ENCODE measurements at regions not wholly inside any gene's neighbourhood (a gene's known extent, or its start where the extent isn't known, plus 50 kb on each side); places are given as distances from the start of the nearest gene placed in this dataset.

DNA sequence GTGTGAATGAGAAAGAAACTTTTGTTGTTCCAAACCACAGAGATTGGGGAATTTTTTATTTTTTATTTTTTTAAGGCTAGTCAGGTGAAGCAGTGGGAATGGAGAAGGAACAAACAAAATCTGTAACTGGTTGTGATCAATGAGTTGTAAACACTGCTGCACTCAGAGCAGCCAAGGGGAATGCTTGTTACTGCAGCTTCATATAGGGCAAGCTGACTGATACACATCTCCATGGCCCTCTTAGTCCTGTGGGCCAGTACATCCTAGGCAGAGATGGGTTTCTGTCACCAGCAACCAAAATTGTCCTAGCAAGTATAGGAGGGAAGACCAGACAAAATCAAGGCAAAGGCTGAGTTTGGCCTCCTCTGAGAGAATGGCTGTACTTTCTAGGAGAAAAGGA is 306.8 kb downstream of the CTTN start:
- Histone ChIP-seq H3K9me2 (ENCODE audit: insufficient read depth) (no peaks in the 10 kb centered on the region), H3K27ac (ENCODE audit: low read depth, low read length) (no peak overlapping the region), H2AFZ (ENCODE audit: low read depth, low read length, poor library complexity, severe bottlenecking) (no peak overlapping the region), H3K79me2 (ENCODE audit: insufficient read depth, low read length) (no peaks in the 10 kb centered on the region), H4K20me1 (ENCODE audit: insufficient read depth) (no peaks in the 10 kb centered on the region), H3K4me3 (replicated peaks in 1 of 2; ENCODE audit: low read depth in 1 of 2, low read length in 2 of 2) (no peak overlapping the region), H3K9me3 (ENCODE audit: control insufficient read depth in 1 of 2, insufficient read depth in 1 of 2, low read depth in 1 of 2, low read length in 2 of 2) (no peaks in the 10 kb centered on the region), H3K36me3 (ENCODE audit: control insufficient read depth in 1 of 2, insufficient read depth in 2 of 2, low read length in 2 of 2) (no peaks in the 10 kb centered on the region), H3K9ac (ENCODE audit: low read length) (no peak overlapping the region), H3K4me1 (ENCODE audit: control insufficient read depth in 1 of 2, insufficient read depth in 2 of 2, low read length in 2 of 2) (peaks cover 0 to 4% of the 10 kb centered on the region in 2 experiments; a peak in 1 of 4 replicates), H3K4me2 (ENCODE audit: low read length) (no peak overlapping the region), H3K27me3 (ENCODE audit: insufficient read depth, low read length) (no peaks in the 10 kb centered on the region)
- ChIA-PET POLR2A (no interaction called here), CTCF (no interaction called here), RAD21 (ENCODE audit: low non-redundant PET in 1 of 2, low total read pairs in 2 of 2, uncharacterized antibody in 2 of 2, unreplicated experiment in 2 of 2) (no interaction called here)
- no peak for TF ChIP-seq ATF3 (IDR thresholded peaks at IDR 0.05)
- TF ChIP-seq EZH2phosphoT487 (IDR thresholded peaks at IDR 0.05; ENCODE audit: borderline replicate concordance): no peak
- no peak for TF ChIP-seq CTCF (IDR thresholded peaks at IDR 0.05 in 2 of 3, conservative IDR thresholded peaks at IDR 0.05 in 1 of 3; ENCODE audit: borderline replicate concordance in 1 of 3, insufficient read depth in 1 of 3, low read depth in 2 of 3, low read length in 2 of 3)
- no peak for TF ChIP-seq EZH2 (IDR thresholded peaks at IDR 0.05)
- TF ChIP-seq SP1 (IDR thresholded peaks at IDR 0.05; ENCODE audit: low read depth): no peak
- TF ChIP-seq RAD21 (IDR thresholded peaks at IDR 0.05; ENCODE audit: low read depth): no peak
- TF ChIP-seq FOSL1 (IDR thresholded peaks at IDR 0.05; ENCODE audit: low read depth): no peak
- no peak for TF ChIP-seq TCF7L2 (IDR thresholded peaks at IDR 0.05; ENCODE audit: borderline replicate concordance, extremely low read depth, insufficient read depth, insufficient read length)
- DNase-seq (ENCODE audit: low read depth, low spot score) (no peak), ATAC-seq (no peak)
- intact Hi-C loops (cut with micrococcal nuclease): no loop called here
- BruUV-seq (replicated peaks): no TSS peak

DNA sequence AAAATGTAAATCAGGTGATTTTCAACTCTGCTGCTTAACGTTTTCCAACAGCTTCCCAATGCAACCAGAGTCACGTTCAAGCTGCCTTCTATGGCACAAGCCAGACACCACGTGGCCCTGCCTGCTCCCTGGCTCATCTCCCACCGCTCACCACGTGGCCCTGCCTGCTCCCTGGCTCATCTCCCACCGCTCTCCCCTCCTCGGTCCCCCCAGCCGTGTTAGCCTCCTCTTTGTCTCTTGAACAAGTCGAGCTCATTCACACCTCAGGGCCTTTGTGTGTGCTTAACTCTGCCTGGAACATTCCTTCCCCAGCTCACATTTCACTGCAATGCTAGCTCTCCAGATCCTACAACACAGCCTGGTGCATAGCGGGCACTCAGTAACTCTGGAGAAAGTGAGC is 307.6 kb downstream of the CTTN start:
- CTCF ChIA-PET: no interaction called here
- intact Hi-C loops (cut with micrococcal nuclease): no loop called here
- no peak overlapping the region for H3K27ac ChIP-seq (ENCODE audit: low read depth, low read length)

More for the DNA sequence above, 307.6 kb downstream of the CTTN start:
- Histone ChIP-seq H2AFZ (ENCODE audit: low read depth, low read length, poor library complexity, severe bottlenecking) (no peak overlapping the region), H3K9me3 (ENCODE audit: control insufficient read depth in 1 of 2, insufficient read depth in 1 of 2, low read depth in 1 of 2, low read length in 2 of 2) (no peaks in the 10 kb centered on the region), H3K4me1 (ENCODE audit: control insufficient read depth in 1 of 2, insufficient read depth in 2 of 2, low read length in 2 of 2) (peaks cover 0 to 4% of the 10 kb centered on the region in 2 experiments; a peak in 1 of 4 replicates), H3K79me2 (ENCODE audit: insufficient read depth, low read length) (no peaks in the 10 kb centered on the region), H3K4me2 (ENCODE audit: low read length) (no peak overlapping the region), H4K20me1 (ENCODE audit: insufficient read depth) (no peaks in the 10 kb centered on the region), H3K36me3 (ENCODE audit: control insufficient read depth in 1 of 2, insufficient read depth in 2 of 2, low read length in 2 of 2) (no peaks in the 10 kb centered on the region), H3K9me2 (ENCODE audit: insufficient read depth) (no peaks in the 10 kb centered on the region), H3K27me3 (ENCODE audit: insufficient read depth, low read length) (no peaks in the 10 kb centered on the region), H3K4me3 (replicated peaks in 1 of 2; ENCODE audit: low read depth in 1 of 2, low read length in 2 of 2) (no peak overlapping the region), H3K9ac (ENCODE audit: low read length) (no peak overlapping the region)
- no TSS peak for BruUV-seq (replicated peaks)
- ATAC-seq: no peak
- no peak for TF ChIP-seq EGR1 (IDR thresholded peaks at IDR 0.05; ENCODE audit: low read depth)
- no peak for TF ChIP-seq POLR2A (IDR thresholded peaks at IDR 0.05; ENCODE audit: borderline replicate concordance, extremely low read depth, insufficient read depth, insufficient read length)
- TF ChIP-seq ELF1 (IDR thresholded peaks at IDR 0.05; ENCODE audit: borderline replicate concordance, low read depth): no peak
- no peak for TF ChIP-seq ATF3 (IDR thresholded peaks at IDR 0.05)
- TF ChIP-seq CEBPB (IDR thresholded peaks at IDR 0.05; ENCODE audit: low read depth): no peak
- no peak for TF ChIP-seq FOSL1 (IDR thresholded peaks at IDR 0.05; ENCODE audit: low read depth)
- TF ChIP-seq YY1 (IDR thresholded peaks at IDR 0.05; ENCODE audit: extremely low read depth, insufficient replicate concordance, low read depth, low read length): no peak
- TF ChIP-seq, protein P1, sequence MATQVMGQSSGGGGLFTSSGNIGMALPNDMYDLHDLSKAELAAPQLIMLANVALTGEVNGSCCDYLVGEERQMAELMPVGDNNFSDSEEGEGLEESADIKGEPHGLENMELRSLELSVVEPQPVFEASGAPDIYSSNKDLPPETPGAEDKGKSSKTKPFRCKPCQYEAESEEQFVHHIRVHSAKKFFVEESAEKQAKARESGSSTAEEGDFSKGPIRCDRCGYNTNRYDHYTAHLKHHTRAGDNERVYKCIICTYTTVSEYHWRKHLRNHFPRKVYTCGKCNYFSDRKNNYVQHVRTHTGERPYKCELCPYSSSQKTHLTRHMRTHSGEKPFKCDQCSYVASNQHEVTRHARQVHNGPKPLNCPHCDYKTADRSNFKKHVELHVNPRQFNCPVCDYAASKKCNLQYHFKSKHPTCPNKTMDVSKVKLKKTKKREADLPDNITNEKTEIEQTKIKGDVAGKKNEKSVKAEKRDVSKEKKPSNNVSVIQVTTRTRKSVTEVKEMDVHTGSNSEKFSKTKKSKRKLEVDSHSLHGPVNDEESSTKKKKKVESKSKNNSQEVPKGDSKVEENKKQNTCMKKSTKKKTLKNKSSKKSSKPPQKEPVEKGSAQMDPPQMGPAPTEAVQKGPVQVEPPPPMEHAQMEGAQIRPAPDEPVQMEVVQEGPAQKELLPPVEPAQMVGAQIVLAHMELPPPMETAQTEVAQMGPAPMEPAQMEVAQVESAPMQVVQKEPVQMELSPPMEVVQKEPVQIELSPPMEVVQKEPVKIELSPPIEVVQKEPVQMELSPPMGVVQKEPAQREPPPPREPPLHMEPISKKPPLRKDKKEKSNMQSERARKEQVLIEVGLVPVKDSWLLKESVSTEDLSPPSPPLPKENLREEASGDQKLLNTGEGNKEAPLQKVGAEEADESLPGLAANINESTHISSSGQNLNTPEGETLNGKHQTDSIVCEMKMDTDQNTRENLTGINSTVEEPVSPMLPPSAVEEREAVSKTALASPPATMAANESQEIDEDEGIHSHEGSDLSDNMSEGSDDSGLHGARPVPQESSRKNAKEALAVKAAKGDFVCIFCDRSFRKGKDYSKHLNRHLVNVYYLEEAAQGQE (IDR thresholded peaks at IDR 0.05; ENCODE audit: low read depth): no peak
- no peak for TF ChIP-seq CBX3 (IDR thresholded peaks at IDR 0.05; ENCODE audit: low read depth)
- no peak for TF ChIP-seq SP1 (IDR thresholded peaks at IDR 0.05; ENCODE audit: low read depth)
- TF ChIP-seq EZH2 (IDR thresholded peaks at IDR 0.05): no peak
- TF ChIP-seq SIN3A (IDR thresholded peaks at IDR 0.05; ENCODE audit: low read depth): no peak
- RAD21 ChIA-PET (ENCODE audit: low non-redundant PET in 1 of 2, low total read pairs in 2 of 2, uncharacterized antibody in 2 of 2, unreplicated experiment in 2 of 2): no interaction called here
- DNase-seq (ENCODE audit: low read depth, low spot score): no peak
- POLR2A ChIA-PET: no interaction called here
